ENCODE measurements at regions not wholly inside any gene's neighbourhood (a gene's known extent, or its start where the extent isn't known, plus 50 kb on each side); places are given as distances from the start of the nearest gene placed in this dataset.

DNA sequence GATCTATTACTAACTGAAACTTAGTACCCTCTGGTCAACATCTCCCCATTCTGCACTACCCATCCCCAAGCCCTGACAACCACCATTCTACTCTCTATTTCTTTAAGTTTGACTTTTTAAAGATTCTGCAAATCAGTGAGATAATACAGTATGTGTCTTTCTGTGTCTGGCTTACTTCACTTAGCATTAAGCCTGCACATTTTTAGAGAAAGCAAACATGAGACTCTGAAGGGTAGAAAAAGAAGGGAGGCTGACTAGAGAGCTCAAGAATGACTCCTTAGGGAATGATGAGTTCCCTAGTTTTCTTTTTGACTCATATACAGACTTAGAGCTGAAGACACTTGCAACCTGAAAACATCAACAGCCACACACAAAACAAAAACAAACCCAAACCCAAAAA is 311.3 kb downstream of the SQOR start:
- peaks cover 11% of the 10 kb centered on the region for H3K27me3 Mint-ChIP-seq
- no peak for DNase-seq
- ATAC-seq (ENCODE audit: poor library complexity) = no peak
- H3K4me3 Mint-ChIP-seq = no peak overlapping the region
- no peaks in the 10 kb centered on the region for H3K36me3 ChIP-seq (ENCODE audit: insufficient read depth, low read length)
- H3K27me3 ChIP-seq (ENCODE audit: control insufficient read depth in 1 of 2, insufficient read depth in 2 of 2, low read length in 2 of 2) = no peaks in the 10 kb centered on the region
- no peak overlapping the region for H3K27ac ChIP-seq (ENCODE audit: low read depth in 1 of 2, low read length in 2 of 2)
- H3K4me1 ChIP-seq (ENCODE audit: insufficient read depth, low read length) = no peaks in the 10 kb centered on the region
- peaks cover 2% of the 10 kb centered on the region for H3K9me3 Mint-ChIP-seq
- H3K9me3 ChIP-seq (ENCODE audit: control insufficient read depth in 1 of 2, insufficient read depth in 1 of 2, low read length in 2 of 2) = peaks cover 0 to 3% of the 10 kb centered on the region in 2 experiments
- intact Hi-C loops (cut with DNase I, micrococcal nuclease) = no loop called here
- no peaks in the 10 kb centered on the region for H3K36me3 Mint-ChIP-seq (ENCODE audit: low read depth)
- ChIA-PET CTCF (no interaction called here), POLR2A (no interaction called here)
- H3K4me1 Mint-ChIP-seq (ENCODE audit: low read depth) = no peaks in the 10 kb centered on the region
- H3K4me3 ChIP-seq (ENCODE audit: low read length) = no peak overlapping the region
- TF ChIP-seq CTCF (IDR thresholded peaks at IDR 0.05) = no peak
- H3K27ac Mint-ChIP-seq = no peak overlapping the region

GRCh38 chr15:45948181-45948621 is 313.4 kb downstream of the SQOR start:
- Histone ChIP-seq H3K9me3 (ENCODE audit: control insufficient read depth in 1 of 2, insufficient read depth in 1 of 2, low read length in 2 of 2) (peaks cover 0 to 3% of the 10 kb centered on the region in 2 experiments), H3K36me3 (ENCODE audit: insufficient read depth, low read length) (no peaks in the 10 kb centered on the region), H3K4me3 (ENCODE audit: low read length) (no peak overlapping the region), H3K27me3 (ENCODE audit: control insufficient read depth in 1 of 2, insufficient read depth in 2 of 2, low read length in 2 of 2) (no peaks in the 10 kb centered on the region), H3K27ac (ENCODE audit: low read depth in 1 of 2, low read length in 2 of 2) (no peak overlapping the region), H3K4me1 (ENCODE audit: insufficient read depth, low read length) (no peaks in the 10 kb centered on the region)
- no peak overlapping the region for H3K27ac Mint-ChIP-seq
- H3K36me3 Mint-ChIP-seq (ENCODE audit: low read depth) = no peaks in the 10 kb centered on the region
- ATAC-seq (ENCODE audit: poor library complexity) = no peak
- ChIA-PET POLR2A (no interaction called here), CTCF (no interaction called here)
- no peak overlapping the region for H3K4me3 Mint-ChIP-seq
- no peak for TF ChIP-seq CTCF (IDR thresholded peaks at IDR 0.05)
- H3K4me1 Mint-ChIP-seq (ENCODE audit: low read depth) = no peaks in the 10 kb centered on the region
- peaks cover 12% of the 10 kb centered on the region for H3K27me3 Mint-ChIP-seq
- DNase-seq = no peak
- peaks cover 9% of the 10 kb centered on the region for H3K9me3 Mint-ChIP-seq
- intact Hi-C loops (cut with DNase I, micrococcal nuclease) = no loop called here

DNA sequence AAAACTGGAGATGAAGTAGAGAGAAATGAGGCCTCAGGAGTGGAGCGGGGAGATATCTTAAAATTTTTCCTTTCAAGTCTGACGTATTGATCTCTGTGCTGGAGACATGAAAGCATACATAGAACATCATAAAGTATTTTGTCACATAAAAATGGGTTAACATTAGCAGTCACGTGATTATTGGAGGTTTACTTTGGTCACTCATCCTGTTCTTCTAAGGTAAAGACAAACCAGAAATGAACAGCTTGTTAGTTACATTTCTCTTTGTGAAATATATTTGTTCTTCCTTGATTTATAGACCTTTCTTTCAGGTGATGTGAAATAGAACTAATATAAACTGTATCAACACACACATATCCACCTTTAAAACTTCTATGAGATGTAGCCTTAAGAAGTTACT is 324.1 kb downstream of the SQOR start:
- Mint-ChIP-seq H3K4me3 (no peak overlapping the region), H3K36me3 (ENCODE audit: low read depth) (no peaks in the 10 kb centered on the region), H3K4me1 (ENCODE audit: low read depth) (no peaks in the 10 kb centered on the region), H3K27ac (no peak overlapping the region), H3K9me3 (peaks cover 22% of the 10 kb centered on the region), H3K27me3 (no peaks in the 10 kb centered on the region)
- DNase-seq (no peak), ATAC-seq (ENCODE audit: poor library complexity) (no peak)
- intact Hi-C loops (cut with DNase I, micrococcal nuclease) = no loop called here
- H3K9me3 ChIP-seq (ENCODE audit: control insufficient read depth in 1 of 2, insufficient read depth in 1 of 2, low read length in 2 of 2) = peaks cover 4 to 15% of the 10 kb centered on the region in 2 experiments
- H3K4me3 ChIP-seq (ENCODE audit: low read length) = no peak overlapping the region
- H3K27me3 ChIP-seq (ENCODE audit: control insufficient read depth in 1 of 2, insufficient read depth in 2 of 2, low read length in 2 of 2) = no peaks in the 10 kb centered on the region
- TF ChIP-seq CTCF (IDR thresholded peaks at IDR 0.05) = no peak
- no peaks in the 10 kb centered on the region for H3K4me1 ChIP-seq (ENCODE audit: insufficient read depth, low read length)
- ChIA-PET CTCF (no interaction called here), POLR2A (no interaction called here)
- H3K27ac ChIP-seq (ENCODE audit: low read depth in 1 of 2, low read length in 2 of 2) = no peak overlapping the region
- no peaks in the 10 kb centered on the region for H3K36me3 ChIP-seq (ENCODE audit: insufficient read depth, low read length)

Measured in CD4-positive, alpha-beta T cell (primary cell).